GM21423 (cell line): ENCODE measurements at regions not wholly inside any gene's neighbourhood (a gene's known extent, or its start where the extent isn't known, plus 50 kb on each side); places are given as distances from the start of the nearest gene placed in this dataset.

Source experiments
- ATAC-seq: cut with Tn5 transposase; IDR thresholded peaks from one replicate; pipeline ENCODE4 v1.9.1; 2021; ENCODE audit warnings: mild to moderate bottlenecking, moderate library complexity; ENCODE audit not compliant: unreplicated experiment

DNA sequence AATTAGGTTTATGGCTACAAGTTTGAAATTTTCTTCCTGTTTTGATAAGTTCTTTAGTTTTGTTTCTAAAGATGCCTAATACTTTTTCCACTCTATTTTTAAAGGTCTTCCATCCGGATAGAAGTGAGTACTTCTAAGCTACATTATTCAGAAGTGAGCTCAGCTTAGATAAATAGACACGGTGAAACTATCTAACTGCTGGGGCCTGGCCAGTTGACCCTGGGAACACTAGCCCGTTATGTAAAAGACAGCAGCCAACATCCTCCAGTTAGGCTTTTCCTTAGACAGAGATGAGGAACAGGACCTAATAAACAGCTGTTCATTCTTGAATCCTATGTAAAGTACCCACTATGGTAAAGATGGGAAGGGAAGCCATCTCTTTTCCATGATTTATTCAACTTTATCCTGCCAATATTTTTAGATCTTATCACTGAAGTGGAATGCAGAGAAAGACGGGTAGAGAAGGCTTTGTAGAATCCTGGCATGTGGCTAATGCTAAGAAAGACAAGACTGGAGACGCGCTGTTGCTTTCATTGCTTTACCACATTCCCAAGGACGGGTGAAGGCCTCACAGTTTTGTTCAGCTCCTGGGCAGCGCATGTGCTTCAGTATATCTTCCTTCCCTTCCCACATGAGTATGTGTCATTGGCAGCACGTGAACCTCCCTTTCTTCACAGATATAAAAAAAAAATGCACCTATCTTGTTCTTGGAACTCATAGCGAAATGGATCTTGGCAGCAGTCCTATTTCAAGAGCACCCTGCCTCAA lies 340.0 kb upstream of the MEOX2 start:
- no peak for ATAC-seq

DNA sequence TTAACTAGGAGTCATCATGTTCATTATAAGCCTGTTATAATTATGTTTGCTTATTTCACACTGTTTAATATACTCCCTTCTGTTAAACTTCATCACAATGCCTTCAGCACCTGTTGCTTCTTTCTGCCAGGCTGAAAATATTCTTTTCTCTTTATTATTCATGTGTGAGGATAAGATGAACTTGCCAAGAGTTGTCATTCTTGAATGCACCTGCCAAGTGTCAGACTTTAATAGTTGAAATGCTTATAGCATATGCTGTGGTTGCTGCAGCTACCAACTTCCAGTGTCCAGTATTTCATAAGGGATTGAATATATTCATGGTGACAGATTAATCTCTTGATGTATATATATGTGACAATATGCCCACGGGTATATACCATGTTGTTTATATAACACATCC lies 339.2 kb upstream of the MEOX2 start:
- no peak for ATAC-seq

DNA sequence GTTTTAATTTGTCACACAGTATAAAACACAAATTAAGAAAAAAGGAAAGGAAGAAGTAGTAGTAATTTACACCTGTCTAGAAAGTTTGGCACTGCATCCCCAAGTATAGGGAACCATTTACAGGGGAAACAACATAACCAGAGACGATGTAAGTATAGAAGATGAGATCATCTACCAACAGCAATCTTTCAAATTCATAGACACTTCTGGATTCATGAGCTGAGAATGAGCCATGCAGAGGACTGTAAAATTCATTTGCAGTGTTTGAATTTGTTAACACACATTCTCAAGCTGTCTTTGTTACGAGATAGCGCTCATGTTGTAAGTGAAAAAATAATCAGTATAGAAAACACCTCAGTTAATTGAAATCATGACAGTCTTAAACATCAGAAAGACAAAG lies 337.0 kb upstream of the MEOX2 start:
- ATAC-seq: no peak

DNA sequence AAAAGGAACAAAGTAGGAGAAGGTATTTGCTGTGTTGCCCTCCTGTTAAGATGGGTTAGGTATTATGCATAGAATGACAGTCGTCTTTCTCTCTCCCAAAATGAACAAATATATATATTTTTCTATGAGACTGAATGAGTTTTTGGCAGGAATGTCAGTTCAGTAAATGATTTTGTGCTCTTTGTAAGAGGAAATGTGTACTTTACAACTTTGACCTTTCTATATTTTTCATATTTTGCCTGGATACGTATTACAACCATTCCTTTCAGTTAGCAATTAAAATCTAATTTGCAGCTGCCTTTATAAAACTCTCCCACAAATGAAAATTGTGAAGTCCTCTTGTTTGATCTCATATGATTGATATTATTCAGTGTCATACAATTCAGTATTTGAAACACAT lies 336.6 kb upstream of the MEOX2 start:
- ATAC-seq: no peak

DNA sequence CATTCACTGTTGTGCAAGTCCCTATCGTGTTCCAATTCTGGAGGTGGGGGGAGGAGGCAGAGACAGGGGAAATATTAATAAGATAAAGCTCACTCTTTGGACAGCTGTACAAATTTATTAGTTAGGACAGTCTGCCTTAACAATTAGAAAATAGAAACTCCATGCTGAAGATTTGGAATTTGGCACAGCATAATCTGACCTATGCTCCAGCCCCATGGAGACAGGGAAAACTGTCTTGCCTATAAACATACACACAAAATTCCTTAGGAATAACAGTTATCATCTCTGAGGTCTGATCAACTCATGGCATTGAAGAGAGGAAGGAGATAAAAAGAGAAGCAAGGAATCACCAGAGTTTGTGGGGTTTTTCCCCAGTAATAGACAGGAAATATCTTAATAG lies 335.4 kb upstream of the MEOX2 start:
- no peak for ATAC-seq

DNA sequence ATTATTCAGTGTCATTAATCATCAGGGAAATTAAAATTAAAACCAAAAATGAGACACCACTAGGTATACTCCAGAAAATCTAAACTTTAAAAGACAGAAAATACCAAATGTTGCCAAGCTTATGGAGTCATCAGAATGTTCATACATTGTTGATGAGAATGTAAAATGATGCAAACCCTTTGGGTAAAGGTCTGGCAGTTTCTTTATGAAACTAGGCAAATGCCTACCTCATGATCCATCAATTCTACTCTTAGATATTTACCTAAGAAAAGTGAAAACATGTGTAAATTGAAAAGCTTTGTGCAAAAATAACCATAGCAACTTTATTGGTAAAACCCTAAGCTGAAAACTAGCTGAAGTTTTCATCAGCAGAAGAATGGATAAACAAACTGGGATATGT lies 329.5 kb upstream of the MEOX2 start:
- ATAC-seq: no peak

DNA sequence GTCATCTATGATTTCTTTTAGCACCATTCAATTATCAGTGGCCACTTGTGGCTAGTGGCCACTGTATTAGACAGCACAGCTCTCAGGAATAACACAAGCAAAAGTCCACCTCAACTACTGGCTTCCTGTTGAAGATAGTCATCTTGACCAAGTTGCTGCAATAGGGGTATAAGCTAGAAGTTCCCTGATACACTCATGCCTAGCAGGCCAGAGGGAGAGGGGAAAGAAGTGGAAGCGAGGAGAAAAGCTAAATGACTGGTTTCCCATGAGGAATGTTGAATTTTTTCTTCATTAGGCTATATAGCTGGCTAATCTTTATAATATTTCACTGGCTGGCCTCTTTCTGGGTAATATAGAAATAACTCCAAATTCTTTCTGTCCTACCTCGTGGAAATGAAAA lies 327.5 kb upstream of the MEOX2 start:
- no peak for ATAC-seq

DNA sequence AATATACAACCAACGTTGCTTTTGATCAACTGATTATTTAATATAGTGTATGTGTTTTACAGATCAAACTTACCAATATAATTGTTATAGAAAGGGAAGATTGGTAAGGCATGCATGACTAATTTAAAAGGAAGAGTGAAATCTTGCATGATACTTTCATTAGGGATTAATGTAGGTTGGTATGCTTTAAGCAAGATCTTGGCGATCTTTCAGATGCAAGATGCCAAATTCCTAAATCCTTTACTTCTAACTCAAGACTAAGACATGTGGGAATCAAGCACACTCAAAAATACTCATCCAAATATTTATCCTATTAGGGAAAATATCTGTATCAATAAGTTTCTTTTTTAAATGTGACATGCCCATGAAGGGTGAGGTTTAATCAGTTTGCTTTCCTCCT lies 321.4 kb upstream of the MEOX2 start:
- no peak for ATAC-seq

DNA sequence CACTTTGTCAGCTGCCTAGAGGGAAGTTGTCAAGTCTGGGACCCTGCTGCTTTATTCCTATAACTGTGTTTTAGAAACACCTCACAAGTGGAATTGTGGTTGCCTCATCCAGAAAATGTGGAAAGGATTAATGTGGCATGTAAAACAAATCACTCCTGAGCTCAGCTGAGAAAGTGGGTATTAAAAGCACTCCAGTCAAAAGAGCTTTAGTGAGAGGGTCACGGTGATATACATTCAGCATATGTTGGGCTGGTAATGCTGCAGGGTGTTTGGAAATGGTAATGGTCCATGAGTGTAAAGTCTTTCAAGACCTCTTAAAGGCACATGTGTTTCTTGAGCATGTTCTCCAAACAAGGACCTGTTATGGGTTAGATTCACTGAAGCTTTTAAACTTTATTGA lies 318.2 kb upstream of the MEOX2 start:
- ATAC-seq: no peak

DNA sequence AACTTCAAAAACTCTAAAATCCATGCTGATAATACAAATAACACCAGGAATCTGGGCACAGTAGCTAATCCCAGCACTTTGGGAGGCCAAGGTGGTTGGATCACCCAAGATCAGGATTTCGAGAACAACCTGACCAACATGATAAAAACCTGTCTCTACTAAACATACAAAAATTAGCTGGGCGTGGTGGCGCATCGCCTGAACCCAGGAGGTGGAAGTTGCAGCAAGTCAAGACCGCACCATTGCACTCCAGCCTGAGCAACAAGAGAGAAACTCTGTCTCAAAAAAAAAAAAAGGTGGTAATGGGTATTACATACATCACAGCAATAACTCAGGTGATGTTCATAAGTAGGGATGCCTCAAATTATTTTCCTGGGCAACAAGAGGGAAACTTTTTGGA lies 315.0 kb upstream of the MEOX2 start:
- ATAC-seq: no peak

DNA sequence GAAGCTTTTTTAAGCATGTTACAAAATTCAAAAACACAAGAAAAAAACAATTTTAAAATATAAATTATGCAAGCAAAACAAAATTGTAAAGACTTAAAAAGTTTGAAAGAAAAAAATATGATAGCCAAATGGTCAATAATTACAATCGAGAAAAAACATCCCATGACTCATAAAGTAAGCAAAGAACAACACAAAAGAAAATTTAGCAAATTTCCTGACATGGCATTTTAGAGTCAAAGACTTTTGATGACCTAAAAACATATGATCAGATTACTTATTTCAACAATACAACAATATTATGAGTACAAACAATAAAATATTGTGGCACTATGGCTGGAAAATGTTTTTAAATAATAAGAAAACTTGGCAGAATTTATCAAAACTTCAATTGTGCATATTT lies 312.1 kb upstream of the MEOX2 start:
- ATAC-seq: no peak

DNA sequence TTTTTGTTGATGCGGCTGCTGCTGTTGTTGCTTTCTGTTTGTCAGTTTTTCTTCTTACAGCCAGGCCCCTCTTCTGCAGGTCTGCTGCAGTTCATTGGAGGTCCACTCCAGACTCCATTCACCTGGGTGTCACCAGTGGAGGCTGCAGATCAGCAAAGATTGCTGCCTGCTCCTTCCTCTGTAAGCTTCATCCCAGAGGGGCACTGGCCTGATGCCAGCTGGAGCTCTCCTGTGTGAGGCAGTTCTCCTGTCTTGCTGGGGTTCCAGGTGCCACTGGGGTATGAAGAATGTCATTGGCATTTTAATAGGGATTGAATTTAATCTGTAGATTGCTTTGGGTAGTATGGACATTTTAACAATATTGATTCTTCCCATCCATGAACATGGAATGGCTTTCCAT lies 308.5 kb upstream of the MEOX2 start:
- no peak for ATAC-seq

DNA sequence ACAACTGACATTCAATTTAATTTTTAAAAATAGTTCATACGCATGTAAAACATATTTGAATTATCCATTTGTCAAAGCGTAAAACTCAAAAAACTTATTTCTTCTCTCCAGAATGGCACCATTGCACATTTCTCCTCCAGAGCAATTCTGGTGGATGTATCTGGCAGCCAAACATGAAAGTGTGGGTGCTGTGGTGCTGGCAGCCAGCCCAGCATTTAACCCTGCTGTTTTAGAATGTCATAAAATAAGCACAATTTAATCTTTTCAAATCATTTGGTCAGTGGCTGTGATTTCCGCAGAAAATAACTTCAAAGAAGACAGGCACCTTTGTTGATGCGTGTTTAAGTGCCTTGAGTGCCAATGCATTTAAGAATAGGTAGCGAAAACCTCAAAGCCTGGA lies 302.7 kb upstream of the MEOX2 start:
- no peak for ATAC-seq

DNA sequence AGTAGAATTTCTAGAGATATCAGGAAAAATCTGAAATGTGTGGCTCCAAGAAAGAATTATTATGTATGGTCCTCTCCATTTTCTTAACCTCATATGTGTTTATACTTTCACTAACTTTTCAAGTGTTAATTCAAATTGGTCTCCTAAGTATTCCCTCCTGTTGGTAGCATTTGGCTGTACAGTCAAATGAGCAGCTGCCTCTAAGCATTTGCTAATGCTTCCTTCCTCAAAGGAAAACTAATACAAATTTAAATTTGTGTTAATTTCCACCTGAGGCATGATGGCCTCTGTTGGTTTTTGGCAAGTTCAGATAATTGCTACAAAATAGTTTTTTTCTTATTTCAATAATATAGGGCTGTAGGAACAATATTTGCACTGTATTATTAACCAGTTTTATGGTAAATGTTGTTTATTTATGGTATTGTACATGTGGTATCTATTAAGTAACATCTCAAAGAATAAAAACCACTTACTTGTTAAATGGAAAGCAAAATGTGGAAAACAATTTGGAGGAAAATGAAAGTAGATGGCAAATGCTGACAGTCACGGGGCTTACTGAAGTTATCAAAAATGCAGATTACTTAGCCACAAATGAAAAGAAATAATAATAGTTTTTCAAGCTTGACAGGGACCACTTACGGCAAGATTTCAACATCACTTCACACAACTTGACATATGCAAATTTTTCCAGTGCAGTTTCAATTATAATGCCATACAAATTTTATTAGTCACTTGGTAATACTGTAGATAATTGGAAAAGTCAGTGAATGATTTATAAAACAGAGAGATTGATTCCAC lies 299.3 kb upstream of the MEOX2 start:
- ATAC-seq: no peak

DNA sequence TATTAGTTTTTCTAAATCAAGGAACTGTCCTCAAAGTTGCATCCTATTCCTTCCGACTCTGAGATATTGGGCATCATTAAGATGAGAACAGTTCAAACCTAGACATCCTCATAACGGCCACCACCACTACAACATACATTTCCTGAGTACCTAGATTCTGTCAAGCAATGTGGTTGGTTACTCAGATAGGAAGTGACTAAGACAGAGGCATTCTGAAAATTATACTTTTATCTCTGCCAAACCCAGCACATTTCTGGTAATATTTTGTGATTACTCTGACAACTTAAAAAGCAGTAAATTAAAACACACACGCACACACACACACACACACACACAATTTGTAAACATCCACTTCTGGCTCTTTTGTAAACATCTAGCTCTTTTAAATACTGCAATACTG lies 291.2 kb upstream of the MEOX2 start:
- no peak for ATAC-seq

DNA sequence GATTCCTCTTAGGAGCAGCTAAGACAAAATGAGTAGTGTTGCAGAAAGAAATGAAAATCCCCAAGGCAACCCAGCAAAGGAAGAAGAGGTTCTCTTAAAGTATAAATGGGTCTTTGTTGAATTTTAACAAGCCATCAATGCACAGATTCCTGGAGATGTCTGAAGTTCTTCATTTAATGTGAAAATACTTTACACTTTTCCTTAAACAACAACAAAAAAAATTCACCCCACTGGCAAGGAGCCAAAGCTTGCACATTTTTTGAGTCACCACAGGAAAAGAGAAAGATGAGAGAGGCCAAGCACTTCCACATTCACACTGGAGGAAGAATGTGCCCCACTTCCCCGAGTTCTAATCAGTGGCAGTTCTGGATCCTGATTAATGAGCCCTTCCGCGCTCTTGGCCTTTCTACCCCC lies 286.4 kb upstream of the MEOX2 start:
- no peak for ATAC-seq

DNA sequence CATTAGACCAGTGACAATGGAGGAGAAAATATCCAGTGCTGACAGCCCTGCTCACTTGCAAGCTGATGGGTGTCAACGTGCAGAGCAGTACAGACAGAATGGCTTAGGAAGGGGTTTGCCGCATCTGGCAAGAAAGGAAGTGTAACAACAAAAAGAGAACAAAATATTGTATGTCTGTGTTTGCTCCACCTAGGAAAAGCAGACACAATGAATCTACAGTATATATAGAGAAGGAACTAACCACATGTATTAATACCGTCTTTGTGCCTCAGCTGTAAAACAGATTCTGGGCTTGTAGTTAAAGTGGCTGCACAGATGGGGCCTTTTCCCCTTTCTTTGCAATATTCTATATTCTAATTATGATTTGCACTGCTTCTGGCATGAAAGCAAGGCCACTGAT lies 281.1 kb upstream of the MEOX2 start:
- no peak for ATAC-seq

DNA sequence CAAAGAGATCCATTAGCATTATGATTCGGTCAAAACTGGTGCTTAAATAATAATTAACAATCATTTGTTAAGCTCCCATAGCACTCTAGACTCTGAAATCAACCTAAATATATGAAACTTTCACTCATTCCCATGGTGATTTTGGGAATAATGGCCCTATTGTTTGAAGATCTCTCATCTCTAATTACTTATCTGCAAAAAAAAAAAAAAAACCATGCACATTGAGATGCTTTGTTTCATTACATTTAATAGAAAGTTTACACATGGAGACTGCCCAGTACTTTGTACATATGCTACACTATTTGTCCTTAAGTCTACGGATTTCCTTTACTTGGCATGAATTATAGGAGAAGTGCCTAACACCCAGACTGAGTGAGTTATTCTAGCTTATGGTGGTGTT lies 280.6 kb upstream of the MEOX2 start:
- ATAC-seq: no peak

DNA sequence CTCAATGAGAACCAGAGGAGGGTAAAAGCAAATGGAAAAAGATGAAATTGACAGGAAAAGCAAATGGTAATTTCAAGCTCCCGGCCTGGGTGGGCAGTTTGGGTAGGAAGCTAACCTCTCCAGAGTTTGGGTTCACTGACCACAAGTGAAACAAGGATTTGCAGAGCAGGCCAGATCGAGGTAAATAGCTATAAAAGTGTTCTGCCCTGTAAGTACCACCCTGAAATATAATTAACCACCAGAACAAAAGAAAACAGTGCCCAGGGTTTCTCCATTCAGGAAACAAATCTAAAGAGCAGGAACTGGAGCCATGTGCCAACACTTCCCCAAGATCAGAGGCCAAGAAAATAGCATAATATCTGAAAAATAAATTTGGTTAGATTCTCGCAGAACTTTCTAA lies 276.7 kb upstream of the MEOX2 start:
- no peak for ATAC-seq

DNA sequence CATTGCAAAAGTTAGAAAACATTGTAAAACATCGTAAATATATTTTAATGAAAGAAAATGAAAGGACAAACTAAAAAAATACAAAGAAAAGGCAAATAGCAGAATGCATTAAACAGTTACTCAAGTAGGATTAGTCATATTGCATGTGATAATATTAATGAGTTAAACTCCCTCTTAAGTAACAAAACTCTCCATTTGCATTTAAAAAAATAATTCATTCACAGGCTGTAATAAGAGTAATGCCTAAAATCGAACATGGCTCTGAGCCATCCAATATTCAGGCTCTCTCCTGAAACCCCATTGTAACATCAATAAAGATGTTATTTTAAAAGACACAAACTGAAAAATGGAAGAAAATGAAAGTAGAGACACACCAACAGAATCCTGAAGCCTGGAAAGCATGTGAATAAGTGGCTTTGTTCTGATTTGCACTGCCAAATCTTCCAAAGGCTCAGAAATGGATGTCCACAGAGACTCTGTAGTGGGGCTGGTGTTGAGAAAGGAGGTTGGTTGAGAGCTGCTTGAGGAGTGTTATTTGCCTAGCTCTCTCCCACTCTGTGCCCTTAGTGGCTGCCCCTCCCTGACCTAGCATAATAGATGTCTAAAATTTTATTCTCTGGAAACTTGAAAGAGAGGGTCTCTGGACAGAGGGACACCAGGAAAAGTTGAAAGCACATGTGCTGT lies 268.3 kb upstream of the MEOX2 start:
- no peak for ATAC-seq

DNA sequence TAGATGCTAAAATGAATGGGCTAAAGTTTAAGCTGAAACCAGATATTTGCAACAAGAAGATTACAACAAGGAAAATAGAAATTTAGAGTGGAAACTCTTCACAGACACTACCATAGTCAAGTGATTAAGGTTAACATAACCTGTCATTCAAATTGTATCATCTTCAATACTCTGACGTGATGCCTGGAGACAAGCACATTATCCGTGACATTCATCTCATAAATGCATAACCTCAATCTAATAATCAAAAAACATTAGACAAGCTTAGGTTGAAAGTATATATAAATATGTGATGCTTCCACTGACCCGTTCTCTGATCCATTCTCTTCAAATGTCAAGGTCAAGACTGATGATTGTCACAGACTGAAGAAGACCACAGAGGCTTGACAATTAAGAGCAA lies 263.8 kb upstream of the MEOX2 start:
- no peak for ATAC-seq

DNA sequence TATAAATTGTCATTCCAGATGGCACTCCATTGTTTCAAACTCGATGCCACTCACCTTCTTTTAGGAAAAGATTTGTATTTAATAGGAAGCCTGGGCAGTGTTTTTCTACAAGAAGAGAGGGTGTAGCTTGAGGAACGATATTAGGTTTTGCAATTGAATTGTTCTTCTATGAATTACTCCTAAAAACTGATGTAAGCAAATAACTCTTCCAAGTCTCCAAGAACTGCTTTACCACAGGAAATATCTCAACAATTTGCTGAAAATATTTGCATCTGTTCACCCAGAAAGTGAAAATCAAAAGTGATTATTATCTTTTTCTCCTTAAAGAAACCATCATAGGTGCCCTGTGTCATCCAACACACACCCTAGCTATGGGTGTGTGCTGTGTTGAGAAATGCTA lies 261.3 kb upstream of the MEOX2 start:
- no peak for ATAC-seq
